Naive B cell (primary cell): ENCODE measurements at regions not wholly inside any gene's neighbourhood (a gene's known extent, or its start where the extent isn't known, plus 50 kb on each side); places are given as distances from the start of the nearest gene placed in this dataset.

ENCODE experiments used
- ATAC-seq, 2 donors: fragments of 150-1000 bp; cut with Tn5 transposase; 2 replicates each; pipeline ENCODE4 v1.10.0; 2021; ENCODE audit warnings: low read depth in 2 of 2, mild to moderate bottlenecking in 2 of 2, moderate library complexity in 2 of 2
- DNase-seq: peaks from one replicate; pipeline ENCODE4 v3.0.0; 2022
- H3K27ac Mint-ChIP-seq, 6 donors: one replicate each; pipeline ENCODE4 v1.8.0; 2020 to 2022; ENCODE audit warnings: mild to moderate bottlenecking in 6 of 6, mixed read lengths in 6 of 6, moderate library complexity in 5 of 6, inconsistent platforms in 2 of 6
- H3K27me3 Mint-ChIP-seq, 3 donors: one replicate each; pipeline ENCODE4 v1.8.0; 2021 to 2022; ENCODE audit warnings: mixed read lengths in 3 of 3, mild to moderate bottlenecking in 1 of 3
- H3K36me3 Mint-ChIP-seq, 2 donors: one replicate each; pipeline ENCODE4 v1.8.0; 2020 to 2022; ENCODE audit warnings: mixed read lengths in 2 of 2, inconsistent platforms in 1 of 2, mild to moderate bottlenecking in 1 of 2
- H3K4me1 Mint-ChIP-seq, 3 donors: one replicate each; pipeline ENCODE4 v1.8.0; 2020 to 2022; ENCODE audit warnings: mixed read lengths in 3 of 3, inconsistent platforms in 1 of 3, mild to moderate bottlenecking in 1 of 3, moderate library complexity in 1 of 3
- H3K4me3 Mint-ChIP-seq, 8 donors: one replicate each; pipeline ENCODE4 v1.8.0; 2020 to 2022; ENCODE audit warnings: mild to moderate bottlenecking in 8 of 8, mixed read lengths in 8 of 8, moderate library complexity in 8 of 8, inconsistent platforms in 2 of 8
- H3K9me3 Mint-ChIP-seq, 7 donors: one replicate each; pipeline ENCODE4 v1.8.0; 2020 to 2022; ENCODE audit warnings: mixed read lengths in 7 of 7, mild to moderate bottlenecking in 5 of 7, inconsistent platforms in 2 of 7, moderate library complexity in 1 of 7

GRCh38 chr7:9231630-9232121, 798.3 kb downstream of the NXPH1 start:
- no peaks in the 10 kb centered on the region for H3K27me3 Mint-ChIP-seq
- H3K9me3 Mint-ChIP-seq: peaks cover 0 to 8% (median 5%) of the 10 kb centered on the region in 7 donors
- H3K4me3 Mint-ChIP-seq: no peak overlapping the region
- H3K4me1 Mint-ChIP-seq: no peaks in the 10 kb centered on the region
- DNase-seq: no peak
- no peak overlapping the region for H3K27ac Mint-ChIP-seq
- H3K36me3 Mint-ChIP-seq: no peaks in the 10 kb centered on the region
- no peak for ATAC-seq

DNA sequence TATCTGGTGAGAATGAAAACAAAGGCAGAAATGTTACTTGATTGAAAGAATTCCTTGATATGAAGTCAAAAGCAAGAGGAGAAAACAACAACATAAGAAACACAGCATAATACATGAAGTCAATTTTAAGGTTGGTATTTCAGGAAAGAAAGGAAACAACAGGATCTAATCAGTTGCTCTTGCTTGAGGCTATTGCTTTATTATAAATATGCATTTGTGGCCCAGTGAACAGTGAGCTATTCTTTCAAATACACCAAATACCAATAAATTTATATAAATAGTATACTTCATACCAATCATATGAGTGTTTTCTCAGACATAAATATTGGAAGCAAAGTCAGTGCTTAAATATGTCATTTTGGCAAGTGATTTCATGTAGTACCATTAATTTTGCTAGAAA, 806.6 kb downstream of the NXPH1 start:
- ATAC-seq (no peak), DNase-seq (no peak)
- no peak overlapping the region for H3K27ac Mint-ChIP-seq
- peaks cover 0 to 15% (median 1%) of the 10 kb centered on the region in 7 donors for H3K9me3 Mint-ChIP-seq
- no peaks in the 10 kb centered on the region for H3K27me3 Mint-ChIP-seq
- no peaks in the 10 kb centered on the region for H3K4me1 Mint-ChIP-seq
- H3K36me3 Mint-ChIP-seq: no peaks in the 10 kb centered on the region
- no peak overlapping the region for H3K4me3 Mint-ChIP-seq

- no peak overlapping the region for H3K27ac Mint-ChIP-seq
- H3K4me1 Mint-ChIP-seq: no peaks in the 10 kb centered on the region
- ATAC-seq (no peak), DNase-seq (no peak)
- no peaks in the 10 kb centered on the region for H3K36me3 Mint-ChIP-seq
- no peak overlapping the region for H3K4me3 Mint-ChIP-seq
- peaks cover 0 to 10% (median 1%) of the 10 kb centered on the region in 7 donors for H3K9me3 Mint-ChIP-seq
- H3K27me3 Mint-ChIP-seq: no peaks in the 10 kb centered on the region
Observed at GRCh38 chr7:9241826-9242225, 808.4 kb downstream of the NXPH1 start.

GRCh38 chr7:9242636-9243035, 809.2 kb downstream of the NXPH1 start:
- Mint-ChIP-seq H3K36me3 (no peaks in the 10 kb centered on the region), H3K4me3 (no peak overlapping the region), H3K27me3 (no peaks in the 10 kb centered on the region), H3K27ac (no peak overlapping the region), H3K9me3 (peaks cover 0 to 10% (median 1%) of the 10 kb centered on the region in 7 donors), H3K4me1 (no peaks in the 10 kb centered on the region)
- no peak for ATAC-seq
- no peak for DNase-seq

DNA sequence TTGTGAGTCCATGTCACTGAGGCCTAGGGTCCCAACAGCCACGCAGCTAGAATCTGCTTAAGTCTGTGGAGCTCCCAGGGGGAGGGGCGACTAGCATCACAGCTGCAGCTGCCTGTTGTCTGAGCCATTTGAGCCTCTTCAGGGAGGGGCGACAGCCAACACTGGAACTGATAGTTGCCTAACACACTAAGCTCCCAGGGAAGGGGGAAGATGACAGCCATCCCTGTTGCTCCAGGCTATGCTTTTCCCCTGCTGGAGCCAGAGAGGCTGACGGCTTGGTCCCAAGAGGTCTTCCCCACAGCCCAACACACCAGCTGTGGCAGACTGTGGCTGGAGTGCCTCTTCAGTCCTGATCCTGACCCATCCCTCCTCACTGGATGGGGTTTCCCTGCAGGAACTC, 817.5 kb downstream of the NXPH1 start:
- DNase-seq: no peak
- Mint-ChIP-seq H3K36me3 (no peaks in the 10 kb centered on the region), H3K4me3 (no peak overlapping the region), H3K27me3 (no peaks in the 10 kb centered on the region), H3K27ac (no peak overlapping the region), H3K9me3 (peaks cover under 1 to 17% (median 9%) of the 10 kb centered on the region in 7 donors), H3K4me1 (no peaks in the 10 kb centered on the region)
- no peak for ATAC-seq

- Mint-ChIP-seq H3K27me3 (no peaks in the 10 kb centered on the region), H3K4me1 (no peaks in the 10 kb centered on the region), H3K4me3 (no peak overlapping the region), H3K27ac (no peak overlapping the region), H3K36me3 (no peaks in the 10 kb centered on the region), H3K9me3 (peaks cover 2 to 10% (median 7%) of the 10 kb centered on the region in 7 donors)
- no peak for DNase-seq
- ATAC-seq: no peak
Observed at GRCh38 chr7:9264395-9264794, 831.0 kb downstream of the NXPH1 start.

- Mint-ChIP-seq H3K27ac (no peak overlapping the region), H3K9me3 (peaks cover 0 to 13% (median 6%) of the 10 kb centered on the region in 7 donors), H3K27me3 (no peaks in the 10 kb centered on the region), H3K4me1 (no peaks in the 10 kb centered on the region), H3K4me3 (no peak overlapping the region), H3K36me3 (no peaks in the 10 kb centered on the region)
- no peak for ATAC-seq
- no peak for DNase-seq
Observed at GRCh38 chr7:9280088-9280487, 846.7 kb downstream of the NXPH1 start.

DNA sequence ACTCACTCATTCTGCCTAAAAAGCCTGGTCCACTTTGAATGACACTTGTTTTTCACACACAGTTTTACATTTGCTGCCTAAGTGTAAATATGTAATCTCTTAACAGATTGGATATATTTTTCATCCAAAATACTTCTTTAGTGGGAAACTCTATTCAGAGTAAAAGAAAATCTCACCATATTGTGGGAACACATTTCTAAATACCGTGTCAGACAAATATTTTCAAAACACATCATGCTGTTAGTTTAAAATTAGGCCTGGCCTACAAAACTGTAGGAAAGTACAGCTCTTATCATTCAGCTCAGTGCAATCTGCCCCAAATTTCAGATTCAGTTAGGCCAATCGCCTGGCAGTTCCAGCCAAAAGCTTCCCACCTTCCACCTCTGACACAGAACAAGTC, 849.8 kb downstream of the NXPH1 start:
- ATAC-seq (no peak), DNase-seq (no peak)
- no peak overlapping the region for H3K27ac Mint-ChIP-seq
- no peaks in the 10 kb centered on the region for H3K36me3 Mint-ChIP-seq
- no peak overlapping the region for H3K4me3 Mint-ChIP-seq
- H3K27me3 Mint-ChIP-seq: no peaks in the 10 kb centered on the region
- peaks cover 0 to 14% (median 8%) of the 10 kb centered on the region in 7 donors for H3K9me3 Mint-ChIP-seq
- H3K4me1 Mint-ChIP-seq: no peaks in the 10 kb centered on the region

DNA sequence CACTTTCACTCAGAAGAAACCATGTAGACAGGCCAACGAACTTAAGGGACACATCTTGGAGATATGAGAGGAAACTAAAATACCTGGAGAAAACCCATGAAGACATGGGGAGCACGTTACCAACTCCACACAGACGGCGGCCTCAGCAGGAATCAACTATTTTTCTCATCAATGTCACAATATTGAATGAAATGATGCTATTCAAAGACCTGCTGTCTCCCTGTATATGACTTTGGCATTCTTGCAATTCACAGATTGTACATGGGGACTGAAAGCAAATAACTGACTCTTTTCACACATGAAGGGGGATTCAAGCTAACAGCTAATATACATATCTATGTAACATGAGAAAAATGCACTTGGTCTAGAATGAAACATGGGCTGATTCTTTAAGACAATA, 869.0 kb downstream of the NXPH1 start:
- Mint-ChIP-seq H3K9me3 (peaks cover 0 to 3% (median 2%) of the 10 kb centered on the region in 7 donors), H3K4me1 (no peaks in the 10 kb centered on the region), H3K4me3 (no peak overlapping the region), H3K36me3 (no peaks in the 10 kb centered on the region), H3K27ac (no peak overlapping the region), H3K27me3 (no peaks in the 10 kb centered on the region)
- no peak for DNase-seq
- no peak for ATAC-seq

- H3K36me3 Mint-ChIP-seq: no peaks in the 10 kb centered on the region
- H3K9me3 Mint-ChIP-seq: peaks cover 0 to 3% (median 2%) of the 10 kb centered on the region in 7 donors
- no peak for ATAC-seq
- no peaks in the 10 kb centered on the region for H3K4me1 Mint-ChIP-seq
- no peak overlapping the region for H3K4me3 Mint-ChIP-seq
- DNase-seq: no peak
- H3K27ac Mint-ChIP-seq: no peak overlapping the region
- H3K27me3 Mint-ChIP-seq: no peaks in the 10 kb centered on the region
Observed at GRCh38 chr7:9307131-9307530, 873.7 kb downstream of the NXPH1 start.

DNA sequence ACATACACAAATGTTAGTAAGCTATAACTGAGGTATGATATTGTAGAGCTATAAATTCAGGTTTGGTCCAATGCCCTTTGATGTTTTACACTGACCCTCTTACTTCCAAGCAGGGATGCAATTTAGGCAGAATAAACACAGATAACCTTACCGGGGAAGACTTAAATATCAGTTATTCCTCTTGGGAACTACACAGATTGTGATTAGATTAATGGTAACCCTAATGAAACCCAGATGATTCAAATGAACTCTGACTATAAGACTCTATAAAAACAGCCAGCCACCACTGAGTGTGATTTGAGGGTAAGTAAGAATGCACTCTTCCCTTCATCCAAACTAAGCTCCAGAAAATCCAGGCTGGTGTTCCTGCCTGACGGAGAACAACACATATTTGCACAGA, 891.1 kb downstream of the NXPH1 start:
- Mint-ChIP-seq H3K27me3 (no peaks in the 10 kb centered on the region), H3K4me1 (no peaks in the 10 kb centered on the region), H3K4me3 (no peak overlapping the region), H3K9me3 (peaks cover 0 to 18% (median 8%) of the 10 kb centered on the region in 7 donors), H3K27ac (no peak overlapping the region), H3K36me3 (no peaks in the 10 kb centered on the region)
- DNase-seq (no peak), ATAC-seq (no peak)

DNA sequence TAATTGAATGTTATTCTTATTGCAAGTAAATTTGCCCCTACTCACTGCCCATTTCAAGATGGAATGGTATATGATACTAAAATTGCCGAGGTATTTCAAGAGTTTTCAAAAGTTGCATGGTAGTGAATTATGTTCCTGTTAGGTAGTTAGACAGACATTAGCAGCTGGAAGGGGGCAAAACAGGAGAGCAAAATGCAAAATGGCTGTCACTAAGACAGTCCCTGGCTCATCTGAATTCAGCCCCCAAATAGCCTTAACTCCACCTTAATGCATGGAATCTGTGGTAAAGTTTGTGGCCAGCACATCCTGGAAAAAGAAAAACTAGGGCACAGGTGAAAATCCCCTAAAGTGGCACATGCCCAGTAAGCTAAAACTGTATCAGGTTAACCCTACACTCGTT, 894.9 kb downstream of the NXPH1 start:
- no peaks in the 10 kb centered on the region for H3K4me1 Mint-ChIP-seq
- H3K36me3 Mint-ChIP-seq: no peaks in the 10 kb centered on the region
- H3K9me3 Mint-ChIP-seq: peaks cover 0 to 15% (median 6%) of the 10 kb centered on the region in 7 donors
- no peak overlapping the region for H3K27ac Mint-ChIP-seq
- no peak for ATAC-seq
- DNase-seq: no peak
- H3K4me3 Mint-ChIP-seq: no peak overlapping the region
- no peaks in the 10 kb centered on the region for H3K27me3 Mint-ChIP-seq

- no peaks in the 10 kb centered on the region for H3K36me3 Mint-ChIP-seq
- no peak overlapping the region for H3K4me3 Mint-ChIP-seq
- no peaks in the 10 kb centered on the region for H3K27me3 Mint-ChIP-seq
- ATAC-seq (no peak), DNase-seq (no peak)
- H3K9me3 Mint-ChIP-seq: peaks cover 0 to 10% (median 7%) of the 10 kb centered on the region in 7 donors
- no peak overlapping the region for H3K27ac Mint-ChIP-seq
- no peaks in the 10 kb centered on the region for H3K4me1 Mint-ChIP-seq
Observed at GRCh38 chr7:9349625-9350024, 916.2 kb downstream of the NXPH1 start.

- Mint-ChIP-seq H3K4me1 (no peaks in the 10 kb centered on the region), H3K36me3 (no peaks in the 10 kb centered on the region), H3K4me3 (no peak overlapping the region), H3K27ac (no peak overlapping the region), H3K9me3 (peaks cover 4 to 25% (median 16%) of the 10 kb centered on the region in 7 donors), H3K27me3 (no peaks in the 10 kb centered on the region)
- DNase-seq: no peak
- ATAC-seq: no peak
Observed at GRCh38 chr7:9391221-9391620, 957.8 kb downstream of the NXPH1 start.

- H3K4me1 Mint-ChIP-seq: no peaks in the 10 kb centered on the region
- H3K36me3 Mint-ChIP-seq: no peaks in the 10 kb centered on the region
- DNase-seq: no peak
- no peak overlapping the region for H3K27ac Mint-ChIP-seq
- H3K4me3 Mint-ChIP-seq: no peak overlapping the region
- H3K27me3 Mint-ChIP-seq: no peaks in the 10 kb centered on the region
- peaks cover 0 to 20% (median 15%) of the 10 kb centered on the region in 7 donors for H3K9me3 Mint-ChIP-seq
- no peak for ATAC-seq
Observed at GRCh38 chr7:9391984-9392383, 958.6 kb downstream of the NXPH1 start.
